GM12873 (cell line): ENCODE measurements at regions not wholly inside any gene's neighbourhood (a gene's known extent, or its start where the extent isn't known, plus 50 kb on each side); places are given as distances from the start of the nearest gene placed in this dataset.

Source experiments
- CTCF ChIP-seq: IDR thresholded peaks from 2 replicates; pipeline ENCODE4 v1.5.1; 2012; ENCODE audit warnings: low read depth, mild to moderate bottlenecking, moderate library complexity, low read length, control low read depth; ENCODE audit not compliant: insufficient read depth; ENCODE audit errors: missing control alignments

- no peak for TF ChIP-seq CTCF
Observed at GRCh38 chr9:22308177-22308576, 138.4 kb upstream of the DMRTA1 start.

GRCh38 chr9:22316645-22317044, 130.0 kb upstream of the DMRTA1 start:
- no peak for TF ChIP-seq CTCF

GRCh38 chr9:22331533-22331932, 115.1 kb upstream of the DMRTA1 start:
- TF ChIP-seq CTCF, result no peak

- TF ChIP-seq CTCF, result no peak
Observed at GRCh38 chr9:22332202-22332601, 114.4 kb upstream of the DMRTA1 start.

- no peak for TF ChIP-seq CTCF
Observed at GRCh38 chr9:22337261-22337660, 109.4 kb upstream of the DMRTA1 start.

- no peak for TF ChIP-seq CTCF
Observed at GRCh38 chr9:22342491-22343217, 104.0 kb upstream of the DMRTA1 start.

- TF ChIP-seq CTCF, result no peak
Observed at GRCh38 chr9:22343218-22343611, 103.4 kb upstream of the DMRTA1 start.
